Suprapubic skin (tissue), 4 donors: ENCODE measurements at regions not wholly inside any gene's neighbourhood (a gene's known extent, or its start where the extent isn't known, plus 50 kb on each side); places are given as distances from the start of the nearest gene placed in this dataset.
"Not testable (repeated sequence)": the region's sequence is repeated elsewhere in the genome, so short reads cannot be mapped to it uniquely, and the experiment has no call there.

Experiments
- CTCF ChIP-seq, 2 donors: fragments of 200-600 bp in 1 of 2; fragments of 450-650 bp in 1 of 2; sonication (generic) in 1 of 2; IDR thresholded peaks; one replicate each; pipeline ENCODE4 v1.5.1; 2016 to 2019; ENCODE audit warnings: antibody characterized with exemption in 2 of 2, mild to moderate bottlenecking in 1 of 2, moderate library complexity in 1 of 2
- EP300 ChIP-seq: sonication (generic); formaldehyde crosslinking; IDR thresholded peaks from one replicate; pipeline ENCODE4 v1.6.1; 2017; ENCODE audit warnings: antibody characterized with exemption
- POLR2A ChIP-seq, 2 donors: fragments of 450-650 bp; IDR thresholded peaks; one replicate each; pipeline ENCODE4 v1.6.1; 2017; ENCODE audit warnings: antibody characterized with exemption in 2 of 2, mild to moderate bottlenecking in 2 of 2, moderate library complexity in 2 of 2
- POLR2AphosphoS5 ChIP-seq, 3 donors: sonication (generic); formaldehyde crosslinking; IDR thresholded peaks; one replicate each; pipeline ENCODE4 v1.6.1; 2017; ENCODE audit warnings: antibody characterized with exemption in 3 of 3

DNA sequence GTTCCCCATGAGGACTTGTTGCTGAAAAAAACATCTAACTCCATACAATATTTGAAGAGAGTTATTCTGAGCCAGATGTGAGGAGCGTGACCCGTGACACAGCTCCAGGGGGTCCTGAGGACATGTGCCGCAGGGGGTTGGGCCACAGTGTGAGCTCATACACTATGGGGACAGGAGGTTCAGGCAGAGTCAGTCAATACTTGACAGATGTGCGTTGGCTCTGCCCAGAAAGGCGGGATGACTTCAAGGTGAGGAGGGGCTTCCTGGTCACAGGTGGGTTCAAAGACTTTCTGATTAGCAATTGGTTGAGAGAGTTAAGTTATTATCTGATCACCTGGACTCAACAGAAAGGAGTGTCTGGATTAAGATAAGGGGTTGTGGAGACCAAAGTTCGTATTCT lies 147.1 kb upstream of the ZNF469 start:
- not testable (repeated sequence) for TF ChIP-seq POLR2A (IDR thresholded peaks at IDR 0.05); CTCF (IDR thresholded peaks at IDR 0.05); POLR2AphosphoS5 (IDR thresholded peaks at IDR 0.05); EP300
